Activated naive CD4-positive, alpha-beta T cell treated with anti-CD3 and anti-CD28 coated beads, Interleukin-2, amount 50 U/mL, for 16 hours (primary cell): ENCODE measurements at regions not wholly inside any gene's neighbourhood (a gene's known extent, or its start where the extent isn't known, plus 50 kb on each side); places are given as distances from the start of the nearest gene placed in this dataset.

Experiments
- DNase-seq: peaks from one replicate; pipeline ENCODE4 v3.0.0-alpha.2; 2020

- DNase-seq, result no peak
Measured at GRCh38 chr2:6362671-6363450, 502.8 kb downstream of the CMPK2 start.

- no peak for DNase-seq
Measured at GRCh38 chr2:6368281-6368680, 497.4 kb downstream of the CMPK2 start.

GRCh38 chr2:6369266-6369665 is 496.4 kb downstream of the CMPK2 start:
- DNase-seq, result no peak

- no peak for DNase-seq
Measured at GRCh38 chr2:6370753-6371551, 494.8 kb downstream of the CMPK2 start.

GRCh38 chr2:6372317-6372901 is 493.3 kb downstream of the CMPK2 start:
- DNase-seq, result no peak

GRCh38 chr2:6381326-6381725 is 484.4 kb downstream of the CMPK2 start:
- DNase-seq, result no peak

GRCh38 chr2:6384341-6384740 is 481.4 kb downstream of the CMPK2 start:
- DNase-seq, result no peak

- no peak for DNase-seq
Measured at GRCh38 chr2:6392354-6392753, 473.4 kb downstream of the CMPK2 start.

- DNase-seq, result no peak
Measured at GRCh38 chr2:6392966-6393365, 472.7 kb downstream of the CMPK2 start.

- no peak for DNase-seq
Measured at GRCh38 chr2:6393819-6394218, 471.9 kb downstream of the CMPK2 start.

GRCh38 chr2:6394276-6394675 is 471.4 kb downstream of the CMPK2 start:
- DNase-seq, result no peak

GRCh38 chr2:6398421-6398820 is 467.3 kb downstream of the CMPK2 start:
- DNase-seq, result no peak

GRCh38 chr2:6401301-6401700 is 464.4 kb downstream of the CMPK2 start:
- DNase-seq, result no peak

- DNase-seq, result no peak
Measured at GRCh38 chr2:6408057-6408456, 457.6 kb downstream of the CMPK2 start.

GRCh38 chr2:6410313-6410712 is 455.4 kb downstream of the CMPK2 start:
- no peak for DNase-seq

GRCh38 chr2:6412533-6413091 is 453.1 kb downstream of the CMPK2 start:
- DNase-seq, result no peak

- no peak for DNase-seq
Measured at GRCh38 chr2:6417050-6417449, 448.7 kb downstream of the CMPK2 start.

- no peak for DNase-seq
Measured at GRCh38 chr2:6418291-6418690, 447.4 kb downstream of the CMPK2 start.

GRCh38 chr2:6421138-6421730 is 444.5 kb downstream of the CMPK2 start:
- no peak for DNase-seq

GRCh38 chr2:6421888-6422287 is 443.8 kb downstream of the CMPK2 start:
- no peak for DNase-seq

- DNase-seq, result no peak
Measured at GRCh38 chr2:6423157-6423556, 442.6 kb downstream of the CMPK2 start.

GRCh38 chr2:6423944-6424343 is 441.8 kb downstream of the CMPK2 start:
- DNase-seq, result no peak

GRCh38 chr2:6425032-6425431 is 440.7 kb downstream of the CMPK2 start:
- DNase-seq, result no peak
